WTC11 (cell line): ENCODE measurements at regions not wholly inside any gene's neighbourhood (a gene's known extent, or its start where the extent isn't known, plus 50 kb on each side); places are given as distances from the start of the nearest gene placed in this dataset.

Experiments used
- ATAC-seq: fragments of 200-7000 bp; cut with Tn5 transposase; 2 replicates; pipeline ENCODE4 v1.10.0; 2021; ENCODE audit warnings: mild to moderate bottlenecking, moderate library complexity
- CTCF ChIA-PET: fragments of 300-600 bp; sonication (Branson Sonifier 250); formaldehyde crosslinking; loops from one replicate; lab custom pipeline; 2021; ENCODE audit warnings: antibody characterized with exemption; lab: Charles Lee
- POLR2A ChIA-PET: fragments of 350-600 bp; sonication (Branson Sonifier 250); formaldehyde crosslinking; loops from one replicate; lab custom pipeline; 2021; ENCODE audit warnings: antibody characterized with exemption; lab: Charles Lee
- DNase-seq: peaks from one replicate; pipeline ENCODE4 v3.0.0; 2021; ENCODE audit warnings: low spot score
- H3K27ac Mint-ChIP-seq: 2 replicates; pipeline ENCODE4 v1.8.0; 2021; ENCODE audit warnings: mixed read lengths
- H3K27me3 Mint-ChIP-seq: 2 replicates; pipeline ENCODE4 v1.8.0; 2021; ENCODE audit warnings: low read depth, mild to moderate bottlenecking, moderate library complexity, mixed read lengths
- H3K36me3 Mint-ChIP-seq: 2 replicates; pipeline ENCODE4 v1.8.0; 2021; ENCODE audit warnings: mixed read lengths
- H3K4me1 Mint-ChIP-seq: 2 replicates; pipeline ENCODE4 v1.8.0; 2022; ENCODE audit warnings: mixed read lengths
- H3K4me3 Mint-ChIP-seq: 2 replicates; pipeline ENCODE4 v1.8.0; 2021; ENCODE audit warnings: mild to moderate bottlenecking, moderate library complexity, mixed read lengths
- H3K9me3 Mint-ChIP-seq: 2 replicates; pipeline ENCODE4 v1.8.0; 2021; ENCODE audit warnings: mixed read lengths
- ATF1 ChIP-seq: sonication (generic); formaldehyde crosslinking; IDR thresholded peaks from 2 replicates; pipeline ENCODE4 v1.8.1; 2023; ENCODE audit warnings: mild to moderate bottlenecking, moderate library complexity, missing genetic modification reagents
- CTCF ChIP-seq: fragments of 200-600 bp; IDR thresholded peaks from 2 replicates; pipeline ENCODE4 v1.8.0; 2022; ENCODE audit warnings: antibody characterized with exemption
- E2F5 ChIP-seq: sonication (generic); formaldehyde crosslinking; IDR thresholded peaks from 2 replicates; pipeline ENCODE4 v1.8.1; 2022; ENCODE audit warnings: mild to moderate bottlenecking, moderate library complexity, missing genetic modification reagents
- ELF4 ChIP-seq: sonication (generic); formaldehyde crosslinking; IDR thresholded peaks from 2 replicates; pipeline ENCODE4 v1.8.1; 2022; ENCODE audit warnings: low read depth, mild to moderate bottlenecking, moderate library complexity, missing genetic modification reagents
- ERG ChIP-seq: fragments of 250-450 bp; sonication (Bioruptor Pico); IDR thresholded peaks from 2 replicates; pipeline ENCODE4 v1.8.0; 2021; ENCODE audit warnings: mild to moderate bottlenecking
- GABPB1 ChIP-seq: sonication (generic); formaldehyde crosslinking; IDR thresholded peaks from 2 replicates; pipeline ENCODE4 v1.8.1; 2023; ENCODE audit warnings: mild to moderate bottlenecking, missing genetic modification reagents
- JUN ChIP-seq: sonication (generic); formaldehyde crosslinking; IDR thresholded peaks from 2 replicates; pipeline ENCODE4 v1.8.0; 2023; ENCODE audit warnings: mild to moderate bottlenecking, missing genetic modification reagents
- KAT7 ChIP-seq: sonication (generic); formaldehyde crosslinking; IDR thresholded peaks from 2 replicates; pipeline ENCODE4 v1.8.1; 2023; ENCODE audit warnings: missing genetic modification reagents, mild to moderate bottlenecking, borderline replicate concordance
- MYBL2 ChIP-seq: sonication (generic); formaldehyde crosslinking; IDR thresholded peaks from 2 replicates; pipeline ENCODE4 v1.8.1; 2023; ENCODE audit warnings: mild to moderate bottlenecking, moderate library complexity, missing genetic modification reagents
- NR1H2 ChIP-seq: sonication (generic); formaldehyde crosslinking; IDR thresholded peaks from 2 replicates; pipeline ENCODE4 v1.9.0; 2021; ENCODE audit warnings: mild to moderate bottlenecking, moderate library complexity, missing genetic modification reagents
- NR2C2 ChIP-seq: sonication (generic); formaldehyde crosslinking; IDR thresholded peaks from 2 replicates; pipeline ENCODE4 v1.8.0; 2022; ENCODE audit warnings: mild to moderate bottlenecking, missing genetic modification reagents
- PRRX2 ChIP-seq: fragments of 250-450 bp; sonication (Bioruptor Pico); IDR thresholded peaks from 2 replicates; pipeline ENCODE4 v1.8.0; 2021; ENCODE audit warnings: mild to moderate bottlenecking
- STAT6 ChIP-seq: sonication (generic); formaldehyde crosslinking; conservative IDR thresholded peaks from 2 replicates; pipeline ENCODE4 v1.8.1; 2023; ENCODE audit warnings: mild to moderate bottlenecking, low read depth, missing genetic modification reagents, moderate library complexity
- TCF7 ChIP-seq: sonication (generic); formaldehyde crosslinking; IDR thresholded peaks from 2 replicates; pipeline ENCODE4 v1.8.0; 2022; ENCODE audit warnings: mild to moderate bottlenecking, low read depth, missing genetic modification reagents, moderate library complexity
- TP53 ChIP-seq: sonication (generic); formaldehyde crosslinking; IDR thresholded peaks from 2 replicates; pipeline ENCODE4 v1.8.1; 2023; ENCODE audit warnings: mild to moderate bottlenecking, missing genetic modification reagents
- USF2 ChIP-seq: sonication (generic); formaldehyde crosslinking; IDR thresholded peaks from 2 replicates; pipeline ENCODE4 v1.8.1; 2023; ENCODE audit warnings: mild to moderate bottlenecking, missing genetic modification reagents, moderate library complexity
- ZNF219 ChIP-seq: sonication (generic); formaldehyde crosslinking; IDR thresholded peaks from 2 replicates; pipeline ENCODE4 v1.8.0; 2023; ENCODE audit warnings: missing genetic modification reagents, mild to moderate bottlenecking, borderline replicate concordance
- ZNF263 ChIP-seq: sonication (generic); formaldehyde crosslinking; IDR thresholded peaks from 2 replicates; pipeline ENCODE4 v1.8.1; 2022; ENCODE audit warnings: low read depth, mild to moderate bottlenecking, moderate library complexity, missing genetic modification reagents
- ZNF425 ChIP-seq: fragments of 250-450 bp; sonication (Bioruptor Pico); conservative IDR thresholded peaks from 2 replicates; pipeline ENCODE4 v1.9.0; 2021; ENCODE audit warnings: mild to moderate bottlenecking
- ZNF512 ChIP-seq: sonication (generic); formaldehyde crosslinking; IDR thresholded peaks from 2 replicates; pipeline ENCODE4 v1.8.1; 2022; ENCODE audit warnings: missing genetic modification reagents, borderline replicate concordance

DNA sequence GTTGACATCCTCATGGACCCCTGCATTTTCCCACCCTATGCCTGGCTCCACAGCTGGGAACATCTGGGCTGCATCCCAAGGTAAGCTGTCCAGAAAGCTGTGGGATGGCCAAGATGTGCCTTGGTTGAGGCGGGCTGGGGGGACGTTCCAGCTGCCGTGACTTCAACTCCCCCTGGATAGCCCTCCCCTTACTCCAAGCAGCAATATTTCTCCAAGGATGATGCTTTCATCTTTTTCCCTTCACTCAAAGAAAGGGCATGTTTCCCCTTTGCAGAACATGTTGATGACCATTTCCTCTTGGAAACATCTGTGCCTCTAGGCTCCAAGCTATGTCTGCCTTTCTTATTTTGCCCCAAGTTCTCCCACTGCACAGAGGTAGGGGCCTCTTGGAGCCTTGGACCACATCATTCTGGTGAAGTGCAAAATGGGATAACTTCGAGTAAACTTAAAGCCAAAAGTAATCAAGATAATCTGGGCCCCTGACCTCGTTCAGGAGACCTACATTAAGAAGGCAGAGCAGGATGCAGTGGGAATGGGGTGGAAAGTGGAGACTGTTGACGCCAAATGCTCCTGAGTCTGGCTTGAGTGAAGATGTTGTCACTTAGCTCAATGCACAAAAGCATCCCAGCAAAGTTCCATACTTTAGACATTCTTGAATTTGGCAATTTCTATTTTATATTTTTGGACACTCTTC is 175.2 kb downstream of the GAS1 start (continued):
- TF ChIP-seq CTCF (no peak), NR1H2 (CRISPR knock-in tag) (no peak), E2F5 (CRISPR knock-in tag) (no peak), MYBL2 (CRISPR knock-in tag) (no peak), STAT6 (CRISPR knock-in tag) (no peak), USF2 (CRISPR knock-in tag) (no peak), PRRX2 (CRISPR knock-in tag) (no peak), NR2C2 (no peak), ATF1 (no peak), ERG (CRISPR knock-in tag) (no peak), TCF7 (CRISPR knock-in tag) (no peak), JUN (CRISPR knock-in tag) (no peak)

- Mint-ChIP-seq H3K9me3 (peaks cover 10% of the 10 kb centered on the region), H3K36me3 (no peaks in the 10 kb centered on the region), H3K4me1 (peaks cover 4% of the 10 kb centered on the region), H3K4me3 (no peak overlapping the region), H3K27me3 (peaks cover 3% of the 10 kb centered on the region; the same call in 1 of the 2 replicates), H3K27ac (no peak overlapping the region)
- TF ChIP-seq GABPB1 (CRISPR knock-in tag) (no peak), USF2 (CRISPR knock-in tag) (no peak), ZNF263 (CRISPR knock-in tag) (no peak), KAT7 (no peak), ZNF512 (CRISPR knock-in tag) (no peak), ELF4 (no peak), ZNF219 (CRISPR knock-in tag) (no peak), ZNF425 (no peak), TP53 (CRISPR knock-in tag) (no peak)
- ChIA-PET CTCF (no interaction called here), POLR2A (no interaction called here)
- no peak for ATAC-seq
- no peak for DNase-seq
Measured at GRCh38 chr9:86771420-86771819, 175.9 kb downstream of the GAS1 start.
